Gastroesophageal sphincter (tissue), 4 donors: ENCODE measurements at regions not wholly inside any gene's neighbourhood (a gene's known extent, or its start where the extent isn't known, plus 50 kb on each side); places are given as distances from the start of the nearest gene placed in this dataset.

Experiments
- ATAC-seq: fragments of 150-250 bp; one replicate; pipeline ENCODE4 v1.9.1; 2016; ENCODE audit warnings: mild to moderate bottlenecking, moderate library complexity
- H3K27ac ChIP-seq, 4 donors: fragments of 200-600 bp; sonication (generic) in 3 of 4; 1 replicate in 3 of 4; 2 replicates in 1 of 4; pipeline ENCODE4 v1.5.1; 2016 to 2019
- H3K27me3 ChIP-seq: fragments of 200-600 bp; sonication (generic); one replicate; pipeline ENCODE4 v1.5.1; 2019
- H3K36me3 ChIP-seq, 2 donors: fragments of 200-600 bp; sonication (generic); one replicate each; pipeline ENCODE4 v1.5.1; 2019; ENCODE audit warnings: control low read depth in 1 of 2
- H3K4me1 ChIP-seq, 3 donors: fragments of 200-600 bp; sonication (generic); 1 replicate in 2 of 3; 2 replicates in 1 of 3; pipeline ENCODE4 v1.5.1; 2016 to 2019; ENCODE audit warnings: control low read depth in 2 of 3
- H3K4me3 ChIP-seq, 2 donors: fragments of 200-600 bp; sonication (generic); one replicate each; pipeline ENCODE4 v1.5.1; 2019; ENCODE audit warnings: mild to moderate bottlenecking in 1 of 2, moderate library complexity in 1 of 2
- H3K9me3 ChIP-seq, 3 donors: fragments of 200-600 bp; sonication (generic); one replicate each; pipeline ENCODE4 v1.5.1; 2017 to 2019; ENCODE audit warnings: control low read depth in 2 of 3
- EP300 ChIP-seq: sonication (generic); formaldehyde crosslinking; IDR thresholded peaks from one replicate; pipeline ENCODE4 v1.6.1; 2017; ENCODE audit warnings: antibody characterized with exemption, mild to moderate bottlenecking
- POLR2A ChIP-seq, 2 donors: fragments of 450-650 bp; IDR thresholded peaks; one replicate each; pipeline ENCODE4 v1.6.1; 2017; ENCODE audit warnings: antibody characterized with exemption in 2 of 2, mild to moderate bottlenecking in 2 of 2, moderate library complexity in 1 of 2
- POLR2AphosphoS5 ChIP-seq: sonication (generic); formaldehyde crosslinking; IDR thresholded peaks from one replicate; pipeline ENCODE4 v1.6.1; 2017; ENCODE audit warnings: antibody characterized with exemption
- WGBS, 2 donors: methylation state at CpG; one replicate each; pipeline ENCODE4 v1.1.5; 2018; ENCODE audit warnings: low coverage in 1 of 2; 5-methylcytosine and 5-hydroxymethylcytosine counted together
- TF ChIP-seq, protein P1 (sequence below), 4 experiments: fragments of 200-600 bp in 2 of 4; fragments of 450-650 bp in 2 of 4; sonication (generic) in 1 of 4; IDR thresholded peaks; one replicate each; pipeline ENCODE4 v1.5.1; 2017 to 2019; ENCODE audit warnings: antibody characterized with exemption in 4 of 4, mild to moderate bottlenecking in 2 of 4, moderate library complexity in 2 of 4

GRCh38 chr9:79382044-79382443, 189.7 kb upstream of the TLE4 start:
- H3K4me3 ChIP-seq, result no peak overlapping the region
- no peak for TF ChIP-seq POLR2AphosphoS5
- TF ChIP-seq EP300, result no peak
- TF ChIP-seq, protein P1, sequence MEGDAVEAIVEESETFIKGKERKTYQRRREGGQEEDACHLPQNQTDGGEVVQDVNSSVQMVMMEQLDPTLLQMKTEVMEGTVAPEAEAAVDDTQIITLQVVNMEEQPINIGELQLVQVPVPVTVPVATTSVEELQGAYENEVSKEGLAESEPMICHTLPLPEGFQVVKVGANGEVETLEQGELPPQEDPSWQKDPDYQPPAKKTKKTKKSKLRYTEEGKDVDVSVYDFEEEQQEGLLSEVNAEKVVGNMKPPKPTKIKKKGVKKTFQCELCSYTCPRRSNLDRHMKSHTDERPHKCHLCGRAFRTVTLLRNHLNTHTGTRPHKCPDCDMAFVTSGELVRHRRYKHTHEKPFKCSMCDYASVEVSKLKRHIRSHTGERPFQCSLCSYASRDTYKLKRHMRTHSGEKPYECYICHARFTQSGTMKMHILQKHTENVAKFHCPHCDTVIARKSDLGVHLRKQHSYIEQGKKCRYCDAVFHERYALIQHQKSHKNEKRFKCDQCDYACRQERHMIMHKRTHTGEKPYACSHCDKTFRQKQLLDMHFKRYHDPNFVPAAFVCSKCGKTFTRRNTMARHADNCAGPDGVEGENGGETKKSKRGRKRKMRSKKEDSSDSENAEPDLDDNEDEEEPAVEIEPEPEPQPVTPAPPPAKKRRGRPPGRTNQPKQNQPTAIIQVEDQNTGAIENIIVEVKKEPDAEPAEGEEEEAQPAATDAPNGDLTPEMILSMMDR (IDR thresholded peaks at IDR 0.05), result no peak
- no peak for TF ChIP-seq POLR2A (IDR thresholded peaks at IDR 0.05)

GRCh38 chr9:79382458-79382857, 189.3 kb upstream of the TLE4 start:
- H3K4me3 ChIP-seq, result no peak overlapping the region
- peaks cover 0 to 8% (median 0%) of the 10 kb centered on the region in 3 donors for H3K9me3 ChIP-seq
- no peak for ATAC-seq
- no peaks in the 10 kb centered on the region for H3K36me3 ChIP-seq
- no peaks in the 10 kb centered on the region for H3K27me3 ChIP-seq
- H3K4me1 ChIP-seq, result no peaks in the 10 kb centered on the region
- no peak overlapping the region for H3K27ac ChIP-seq
- no peak for TF ChIP-seq EP300
- 38 to 47% methylated on average over 1 to 2 of the region's 2 CpGs for WGBS, 2 donors

More at GRCh38 chr9:79382044-79382443, 189.7 kb upstream of the TLE4 start:
- Histone ChIP-seq H3K36me3 (no peaks in the 10 kb centered on the region), H3K27me3 (no peaks in the 10 kb centered on the region), H3K27ac (no peak overlapping the region), H3K4me1 (no peaks in the 10 kb centered on the region), H3K9me3 (peaks cover 0 to 8% (median 0%) of the 10 kb centered on the region in 3 donors)
- ATAC-seq, result no peak

DNA sequence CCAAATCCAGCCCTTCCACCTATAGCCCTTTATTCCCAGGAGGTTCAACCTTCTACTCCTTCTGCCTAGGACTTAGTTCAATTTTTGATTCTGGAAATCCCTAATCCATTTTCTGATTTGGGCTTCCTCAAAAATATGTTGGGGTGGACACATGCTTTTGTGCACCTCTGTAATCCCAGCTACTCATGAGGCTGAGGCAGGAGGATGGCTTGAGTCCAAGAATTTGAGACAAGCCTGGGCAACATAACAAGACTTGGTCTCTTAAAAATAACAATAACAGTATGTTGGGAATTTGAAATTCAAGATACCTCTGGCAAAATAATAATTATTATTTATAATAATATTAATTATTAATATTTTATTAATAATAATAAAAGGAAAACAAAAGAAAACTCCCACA, 188.7 kb upstream of the TLE4 start:
- no peak for TF ChIP-seq EP300
- TF ChIP-seq POLR2AphosphoS5, result no peak
- TF ChIP-seq POLR2A (IDR thresholded peaks at IDR 0.05), result no peak
- TF ChIP-seq, protein P1 (IDR thresholded peaks at IDR 0.05), result no peak
- no peak overlapping the region for H3K27ac ChIP-seq
- H3K4me3 ChIP-seq, result no peak overlapping the region
- ATAC-seq, result no peak
- H3K36me3 ChIP-seq, result no peaks in the 10 kb centered on the region
- H3K4me1 ChIP-seq, result no peaks in the 10 kb centered on the region
- no peaks in the 10 kb centered on the region for H3K27me3 ChIP-seq
- H3K9me3 ChIP-seq, result peaks cover 0 to 8% (median 0%) of the 10 kb centered on the region in 3 donors

- Histone ChIP-seq H3K9me3 (peaks cover 0 to 8% (median 0%) of the 10 kb centered on the region in 3 donors), H3K4me3 (no peak overlapping the region), H3K4me1 (no peaks in the 10 kb centered on the region), H3K36me3 (no peaks in the 10 kb centered on the region), H3K27ac (no peak overlapping the region), H3K27me3 (no peaks in the 10 kb centered on the region)
- WGBS, 2 donors, result 89% methylated on average over 5 of the region's 5 CpGs; no CpG with 5 or more reads in 1 of the 2 donors
- TF ChIP-seq EP300 (no peak), POLR2A (IDR thresholded peaks at IDR 0.05) (no peak), POLR2AphosphoS5 (no peak)
- TF ChIP-seq, protein P1 (IDR thresholded peaks at IDR 0.05), result no peak
- no peak for ATAC-seq
Observed at GRCh38 chr9:79384091-79384490, 187.7 kb upstream of the TLE4 start.

- no peak for ATAC-seq
- TF ChIP-seq POLR2AphosphoS5 (no peak), EP300 (no peak), POLR2A (IDR thresholded peaks at IDR 0.05) (no peak)
- TF ChIP-seq, protein P1 (IDR thresholded peaks at IDR 0.05), result no peak
- Histone ChIP-seq H3K36me3 (no peaks in the 10 kb centered on the region), H3K27me3 (no peaks in the 10 kb centered on the region), H3K4me3 (no peak overlapping the region), H3K4me1 (no peaks in the 10 kb centered on the region), H3K9me3 (peaks cover 0 to 5% (median 0%) of the 10 kb centered on the region in 3 donors), H3K27ac (no peak overlapping the region)
- 80% methylated on average over 1 of the region's 1 CpG for WGBS, 2 donors
Observed at GRCh38 chr9:79384501-79384900, 187.3 kb upstream of the TLE4 start.
